ENCODE measurements at regions not wholly inside any gene's neighbourhood (a gene's known extent, or its start where the extent isn't known, plus 50 kb on each side); places are given as distances from the start of the nearest gene placed in this dataset.

DNA sequence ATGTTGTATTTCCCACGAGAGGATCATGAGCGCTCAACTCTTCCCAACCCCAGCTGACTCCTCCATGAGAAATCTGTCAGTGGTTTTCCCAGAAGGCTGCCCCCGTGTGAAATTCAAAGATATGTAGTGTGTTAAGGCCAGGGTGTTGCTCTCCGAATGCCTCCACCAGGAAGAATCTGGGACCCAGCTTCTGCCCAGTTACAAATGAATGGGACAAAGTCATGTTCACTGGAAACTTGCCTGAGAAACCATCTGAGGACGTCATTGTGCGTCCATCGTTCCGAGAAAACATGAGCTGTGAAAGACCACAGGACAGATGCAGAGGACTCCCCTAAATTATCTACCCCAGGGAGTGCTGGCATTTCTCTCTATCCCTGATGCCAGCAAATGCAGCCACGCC lies 86.0 kb downstream of the AIPL1 start:
- no peaks in the 10 kb centered on the region for H3K27me3 ChIP-seq (ENCODE audit: control insufficient read depth, insufficient read depth, low read length)
- no peaks in the 10 kb centered on the region for H3K4me1 ChIP-seq (ENCODE audit: control insufficient read depth, insufficient read depth, low read length)
- no CpG with 5 or more reads among the region's 9 CpGs for WGBS (ENCODE audit: insufficient coverage, insufficient read length)
- DNase-seq (ENCODE audit: low read depth, low spot score), result no peak
- no peaks in the 10 kb centered on the region for H3K9me3 ChIP-seq (ENCODE audit: control insufficient read depth, insufficient read depth, low read length)
- no peaks in the 10 kb centered on the region for H3K36me3 ChIP-seq (ENCODE audit: control insufficient read depth, insufficient read depth, low read length)
- H3K27ac ChIP-seq (ENCODE audit: low read length), result no peak overlapping the region
- no peak overlapping the region for H3K4me3 ChIP-seq (ENCODE audit: low read length)

DNA sequence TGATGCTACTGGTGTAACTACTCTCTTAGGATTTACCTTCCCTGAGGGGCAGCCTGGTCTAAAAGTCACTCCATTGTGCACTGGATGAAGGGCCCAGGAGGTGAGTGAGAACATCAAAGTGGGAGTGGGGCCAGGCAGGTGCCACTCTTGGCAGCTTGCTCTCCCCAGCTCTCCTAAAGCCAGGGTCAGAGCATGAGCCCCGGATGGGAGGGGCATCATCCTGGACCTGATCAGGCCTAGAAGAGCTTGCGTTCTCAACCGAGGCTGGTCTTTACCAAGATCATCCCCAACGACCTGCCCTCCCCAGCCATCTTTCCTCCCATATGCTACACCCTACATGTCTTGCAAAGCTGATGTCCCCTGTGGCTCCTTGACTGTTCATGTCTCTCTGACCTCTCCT lies 87.1 kb downstream of the AIPL1 start:
- WGBS (ENCODE audit: insufficient coverage, insufficient read length), result no CpG with 5 or more reads among the region's 4 CpGs
- DNase-seq (ENCODE audit: low read depth, low spot score), result no peak
- H3K4me3 ChIP-seq (ENCODE audit: low read length), result no peak overlapping the region
- H3K9me3 ChIP-seq (ENCODE audit: control insufficient read depth, insufficient read depth, low read length), result no peaks in the 10 kb centered on the region
- no peaks in the 10 kb centered on the region for H3K36me3 ChIP-seq (ENCODE audit: control insufficient read depth, insufficient read depth, low read length)
- no peaks in the 10 kb centered on the region; the same call in 1 of the 2 replicates for H3K27me3 ChIP-seq (ENCODE audit: control insufficient read depth, insufficient read depth, low read length)
- no peaks in the 10 kb centered on the region for H3K4me1 ChIP-seq (ENCODE audit: control insufficient read depth, insufficient read depth, low read length)
- H3K27ac ChIP-seq (ENCODE audit: low read length), result no peak overlapping the region

DNA sequence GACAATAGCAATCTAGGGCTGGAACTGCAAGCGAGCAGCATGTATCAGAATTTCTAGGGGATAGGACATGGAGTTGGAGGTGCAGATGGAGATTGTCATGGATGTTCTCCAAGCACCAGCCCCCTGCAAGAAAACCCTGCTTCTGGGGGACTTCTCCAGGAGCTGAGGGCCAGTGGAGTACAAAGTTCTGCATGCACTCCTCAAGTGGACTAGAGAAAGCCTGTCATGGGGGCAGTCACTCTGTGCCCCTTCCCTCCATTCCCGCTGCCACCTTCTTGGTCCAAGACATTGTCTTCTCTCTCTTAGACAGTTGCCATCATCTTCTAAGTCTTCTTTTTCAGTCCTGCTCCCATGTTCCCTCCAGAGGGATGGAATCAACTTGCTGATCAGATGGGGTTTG lies 87.9 kb downstream of the AIPL1 start:
- no peaks in the 10 kb centered on the region for H3K4me1 ChIP-seq (ENCODE audit: control insufficient read depth, insufficient read depth, low read length)
- no peaks in the 10 kb centered on the region for H3K9me3 ChIP-seq (ENCODE audit: control insufficient read depth, insufficient read depth, low read length)
- DNase-seq (ENCODE audit: low read depth, low spot score), result no peak
- no peak overlapping the region for H3K27ac ChIP-seq (ENCODE audit: low read length)
- no peaks in the 10 kb centered on the region for H3K36me3 ChIP-seq (ENCODE audit: control insufficient read depth, insufficient read depth, low read length)
- H3K4me3 ChIP-seq (ENCODE audit: low read length), result no peak overlapping the region
- H3K27me3 ChIP-seq (ENCODE audit: control insufficient read depth, insufficient read depth, low read length), result no peaks in the 10 kb centered on the region; the same call in 1 of the 2 replicates
- no CpG with 5 or more reads among the region's 2 CpGs for WGBS (ENCODE audit: insufficient coverage, insufficient read length)

DNA sequence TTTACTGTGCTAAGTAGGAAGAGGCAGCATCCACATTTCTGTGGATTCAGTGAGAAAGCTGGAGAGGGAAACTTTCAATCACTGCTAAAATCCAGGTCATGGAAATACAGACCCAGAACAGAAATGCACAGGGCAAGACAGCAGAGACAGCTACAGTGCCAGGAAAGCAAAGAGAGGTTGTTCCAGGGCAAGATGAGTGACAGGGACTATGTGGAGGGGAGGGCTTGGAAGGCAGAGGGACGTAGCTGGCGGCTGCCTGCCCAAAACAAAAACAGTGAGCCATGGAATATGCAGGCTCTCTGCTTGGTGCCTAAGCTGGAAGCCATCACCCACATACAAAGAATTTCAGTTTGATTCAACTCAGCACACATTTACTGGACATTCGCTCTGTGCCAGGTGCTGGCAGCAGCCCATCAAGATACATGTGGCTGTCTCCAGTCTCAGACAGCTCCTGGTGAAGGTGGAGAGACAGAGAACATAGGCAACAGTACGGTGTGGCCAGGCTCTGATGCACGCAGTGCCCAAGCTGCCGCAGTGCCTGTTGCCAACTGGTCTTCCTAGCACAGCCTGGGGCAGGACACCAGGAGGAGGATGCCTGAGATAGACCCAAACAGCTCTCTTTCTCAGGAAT lies 88.7 kb downstream of the AIPL1 start:
- no CpG with 5 or more reads among the region's 6 CpGs for WGBS (ENCODE audit: insufficient coverage, insufficient read length)
- no peaks in the 10 kb centered on the region; the same call in 1 of the 2 replicates for H3K27me3 ChIP-seq (ENCODE audit: control insufficient read depth, insufficient read depth, low read length)
- no peaks in the 10 kb centered on the region for H3K9me3 ChIP-seq (ENCODE audit: control insufficient read depth, insufficient read depth, low read length)
- no peak overlapping the region for H3K27ac ChIP-seq (ENCODE audit: low read length)
- DNase-seq (ENCODE audit: low read depth, low spot score), result no peak
- no peaks in the 10 kb centered on the region for H3K36me3 ChIP-seq (ENCODE audit: control insufficient read depth, insufficient read depth, low read length)
- no peaks in the 10 kb centered on the region for H3K4me1 ChIP-seq (ENCODE audit: control insufficient read depth, insufficient read depth, low read length)
- H3K4me3 ChIP-seq (ENCODE audit: low read length), result no peak overlapping the region

DNA sequence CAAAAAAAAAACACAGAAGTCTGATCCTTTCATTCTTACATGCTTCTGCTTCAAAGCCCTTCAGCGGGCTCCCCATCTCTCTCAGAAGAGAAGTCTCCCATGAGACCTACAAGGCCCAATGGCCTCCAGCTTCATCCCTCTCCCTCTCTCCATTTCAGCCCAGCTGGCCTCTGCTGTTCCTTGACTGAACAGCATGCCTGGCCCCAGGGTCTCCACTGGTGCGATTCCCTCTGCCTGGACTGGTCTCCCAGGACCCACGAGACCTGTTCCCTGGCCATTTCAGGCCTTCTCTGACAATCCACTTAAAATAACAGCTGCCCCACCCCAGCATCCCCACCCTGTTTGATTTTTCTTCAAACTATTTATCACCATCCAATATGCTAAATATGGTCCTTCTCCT lies 91.2 kb downstream of the AIPL1 start:
- Histone ChIP-seq H3K27me3 (ENCODE audit: control insufficient read depth, insufficient read depth, low read length) (no peaks in the 10 kb centered on the region; the same call in 1 of the 2 replicates), H3K9me3 (ENCODE audit: control insufficient read depth, insufficient read depth, low read length) (no peaks in the 10 kb centered on the region), H3K4me3 (ENCODE audit: low read length) (no peak overlapping the region), H3K4me1 (ENCODE audit: control insufficient read depth, insufficient read depth, low read length) (no peaks in the 10 kb centered on the region), H3K27ac (ENCODE audit: low read length) (no peak overlapping the region), H3K36me3 (ENCODE audit: control insufficient read depth, insufficient read depth, low read length) (no peaks in the 10 kb centered on the region)
- no CpG with 5 or more reads among the region's 3 CpGs for WGBS (ENCODE audit: insufficient coverage, insufficient read length)
- no peak for DNase-seq (ENCODE audit: low read depth, low spot score)

DNA sequence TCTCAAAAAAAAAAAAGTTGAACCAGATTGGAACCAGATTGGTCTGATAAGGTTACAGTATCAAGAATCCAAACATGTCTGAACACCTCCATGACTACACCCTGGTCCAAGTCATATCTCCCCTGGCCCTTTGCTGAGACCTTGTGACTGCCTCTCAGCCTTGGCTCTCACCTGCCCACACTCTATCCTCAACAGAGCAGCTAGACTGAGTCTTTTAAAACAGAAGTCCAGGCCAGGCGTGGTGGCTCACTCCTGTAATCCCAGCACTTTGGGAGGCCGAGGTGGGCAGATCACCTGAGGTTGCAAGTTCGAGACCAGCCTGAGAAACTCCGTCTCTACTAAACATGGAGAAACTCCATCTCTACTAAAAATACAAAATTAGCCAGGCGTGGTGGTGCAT lies 91.7 kb downstream of the AIPL1 start:
- Histone ChIP-seq H3K36me3 (ENCODE audit: control insufficient read depth, insufficient read depth, low read length) (no peaks in the 10 kb centered on the region), H3K27me3 (ENCODE audit: control insufficient read depth, insufficient read depth, low read length) (no peaks in the 10 kb centered on the region; the same call in 1 of the 2 replicates), H3K4me3 (ENCODE audit: low read length) (no peak overlapping the region), H3K4me1 (ENCODE audit: control insufficient read depth, insufficient read depth, low read length) (no peaks in the 10 kb centered on the region), H3K9me3 (ENCODE audit: control insufficient read depth, insufficient read depth, low read length) (no peaks in the 10 kb centered on the region), H3K27ac (ENCODE audit: low read length) (no peak overlapping the region)
- no peak for DNase-seq (ENCODE audit: low read depth, low spot score)
- no CpG with 5 or more reads among the region's 5 CpGs for WGBS (ENCODE audit: insufficient coverage, insufficient read length)

DNA sequence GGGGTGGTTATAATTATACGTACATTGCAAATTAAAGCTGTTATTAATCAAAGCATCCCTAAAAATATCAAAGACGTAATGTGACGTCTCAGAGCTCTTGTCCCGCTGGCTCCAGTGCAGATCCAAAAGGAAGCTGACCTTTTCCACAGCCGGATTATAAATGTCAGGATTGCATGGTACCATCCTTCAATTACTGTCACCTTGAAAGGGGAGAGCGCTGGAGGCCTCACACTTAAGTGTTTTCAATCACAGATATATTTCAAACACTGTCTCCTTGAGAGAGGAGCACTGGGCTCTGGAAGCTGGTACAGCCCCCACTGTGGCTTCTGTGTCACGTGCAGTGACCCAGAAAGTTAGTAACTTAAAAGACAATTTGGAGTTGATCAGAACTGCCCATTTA lies 94.2 kb downstream of the AIPL1 start:
- DNase-seq (ENCODE audit: low read depth, low spot score), result no peak
- H3K4me1 ChIP-seq (ENCODE audit: control insufficient read depth, insufficient read depth, low read length), result no peaks in the 10 kb centered on the region
- H3K27me3 ChIP-seq (ENCODE audit: control insufficient read depth, insufficient read depth, low read length), result no peaks in the 10 kb centered on the region; the same call in 1 of the 2 replicates
- no peak overlapping the region for H3K4me3 ChIP-seq (ENCODE audit: low read length)
- H3K36me3 ChIP-seq (ENCODE audit: control insufficient read depth, insufficient read depth, low read length), result no peaks in the 10 kb centered on the region
- H3K9me3 ChIP-seq (ENCODE audit: control insufficient read depth, insufficient read depth, low read length), result no peaks in the 10 kb centered on the region
- no CpG with 5 or more reads among the region's 7 CpGs for WGBS (ENCODE audit: insufficient coverage, insufficient read length)
- no peak overlapping the region for H3K27ac ChIP-seq (ENCODE audit: low read length)

DNA sequence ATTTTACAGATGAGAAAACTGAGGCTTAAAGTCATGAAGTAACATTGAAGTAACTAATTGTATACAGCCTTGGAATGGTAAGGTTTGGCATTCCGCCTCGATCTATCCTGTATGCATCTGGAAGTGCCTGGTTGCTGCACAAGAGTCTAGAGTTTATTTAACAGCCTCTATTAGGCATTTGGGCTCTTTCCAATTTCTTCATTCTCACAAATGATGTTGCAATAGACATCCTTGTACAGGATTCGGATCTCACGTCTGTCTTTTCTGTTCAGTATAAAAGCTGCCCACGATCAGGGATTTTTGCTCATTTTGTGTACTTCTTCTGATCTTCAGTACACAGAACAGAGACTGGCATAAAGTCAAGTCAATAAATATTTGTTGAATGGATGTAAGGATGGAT lies 100.5 kb downstream of the AIPL1 start:
- no peak for DNase-seq (ENCODE audit: low read depth, low spot score)
- WGBS (ENCODE audit: insufficient coverage, insufficient read length), result no CpG with 5 or more reads among the region's 5 CpGs

DNA sequence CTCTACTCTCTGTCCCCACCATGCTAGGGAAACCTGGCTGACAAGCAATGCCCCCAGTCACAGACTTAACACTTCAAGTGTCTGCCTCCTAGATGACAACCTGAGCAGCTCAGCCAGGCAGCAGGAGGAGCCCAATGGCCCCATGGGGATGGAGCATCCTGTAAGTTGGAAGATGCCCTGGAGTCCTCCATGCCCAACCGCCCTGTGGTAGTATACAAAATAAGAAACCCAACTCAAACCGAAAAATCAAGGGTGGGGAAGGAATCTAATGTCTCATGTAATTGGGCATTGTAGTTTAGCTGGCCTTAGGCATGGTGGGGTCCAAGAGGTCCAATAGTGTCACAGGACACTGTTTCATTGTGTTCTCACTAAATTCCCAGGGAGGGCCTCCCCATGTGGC lies 104.0 kb downstream of the AIPL1 start:
- Histone ChIP-seq H3K27ac (ENCODE audit: low read length) (no peak overlapping the region), H3K4me3 (ENCODE audit: low read length) (no peak overlapping the region), H3K4me1 (ENCODE audit: control insufficient read depth, insufficient read depth, low read length) (no peaks in the 10 kb centered on the region), H3K36me3 (ENCODE audit: control insufficient read depth, insufficient read depth, low read length) (no peaks in the 10 kb centered on the region), H3K27me3 (ENCODE audit: control insufficient read depth, insufficient read depth, low read length) (no peaks in the 10 kb centered on the region), H3K9me3 (ENCODE audit: control insufficient read depth, insufficient read depth, low read length) (no peaks in the 10 kb centered on the region)
- no CpG with 5 or more reads among the region's 2 CpGs for WGBS (ENCODE audit: insufficient coverage, insufficient read length)
- DNase-seq (ENCODE audit: low read depth, low spot score), result no peak

More for the DNA sequence above, 100.5 kb downstream of the AIPL1 start:
- Histone ChIP-seq H3K9me3 (ENCODE audit: control insufficient read depth, insufficient read depth, low read length) (no peaks in the 10 kb centered on the region), H3K4me1 (ENCODE audit: control insufficient read depth, insufficient read depth, low read length) (no peaks in the 10 kb centered on the region), H3K36me3 (ENCODE audit: control insufficient read depth, insufficient read depth, low read length) (no peaks in the 10 kb centered on the region), H3K27ac (ENCODE audit: low read length) (no peak overlapping the region), H3K4me3 (ENCODE audit: low read length) (no peak overlapping the region), H3K27me3 (ENCODE audit: control insufficient read depth, insufficient read depth, low read length) (no peaks in the 10 kb centered on the region)

DNA sequence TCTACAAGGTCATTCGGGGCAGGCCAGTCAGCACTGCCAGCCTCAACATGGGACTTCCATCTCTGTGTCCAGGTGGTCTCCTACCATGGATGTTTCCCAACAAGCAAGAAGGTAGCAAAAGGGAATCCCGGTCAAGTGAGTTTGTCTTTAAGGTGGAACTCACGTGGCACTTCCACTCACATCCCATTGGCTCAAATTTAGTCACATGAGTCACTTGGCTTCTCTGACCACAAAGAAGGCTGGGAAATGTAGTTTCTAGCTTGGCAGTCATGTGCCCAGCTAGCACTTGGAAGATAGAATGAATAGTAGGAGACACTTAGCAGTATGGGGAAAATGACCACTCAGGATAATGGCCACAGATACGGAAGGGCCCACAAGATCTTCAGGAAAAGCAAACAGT lies 106.6 kb downstream of the AIPL1 start:
- H3K27me3 ChIP-seq (ENCODE audit: control insufficient read depth, insufficient read depth, low read length), result no peaks in the 10 kb centered on the region
- no peaks in the 10 kb centered on the region for H3K36me3 ChIP-seq (ENCODE audit: control insufficient read depth, insufficient read depth, low read length)
- no peak overlapping the region for H3K27ac ChIP-seq (ENCODE audit: low read length)
- no peaks in the 10 kb centered on the region for H3K4me1 ChIP-seq (ENCODE audit: control insufficient read depth, insufficient read depth, low read length)
- no peak for DNase-seq (ENCODE audit: low read depth, low spot score)
- WGBS (ENCODE audit: insufficient coverage, insufficient read length), result no CpG with 5 or more reads among the region's 4 CpGs
- no peak overlapping the region for H3K4me3 ChIP-seq (ENCODE audit: low read length)
- H3K9me3 ChIP-seq (ENCODE audit: control insufficient read depth, insufficient read depth, low read length), result no peaks in the 10 kb centered on the region

DNA sequence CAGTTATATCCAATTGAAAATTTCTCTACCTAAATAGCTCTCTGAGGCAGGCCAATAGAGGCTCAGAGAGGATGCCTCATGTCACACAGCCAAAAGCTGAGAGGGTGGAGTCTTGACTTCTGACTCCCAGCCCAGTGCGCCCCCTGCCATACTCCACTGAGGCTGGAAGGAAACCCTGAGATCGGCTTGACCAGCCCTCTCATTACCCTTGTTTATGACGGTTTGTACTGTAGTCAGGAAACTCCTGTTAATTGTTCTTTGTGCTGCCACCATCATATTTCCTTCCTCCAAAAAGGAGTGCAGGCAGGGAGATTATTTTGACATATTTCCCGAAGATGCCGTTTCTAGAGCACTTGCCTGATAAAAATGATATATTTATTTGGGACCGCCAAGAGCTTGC lies 107.9 kb downstream of the AIPL1 start:
- no CpG with 5 or more reads among the region's 6 CpGs for WGBS (ENCODE audit: insufficient coverage, insufficient read length)
- Histone ChIP-seq H3K27me3 (ENCODE audit: control insufficient read depth, insufficient read depth, low read length) (no peaks in the 10 kb centered on the region), H3K36me3 (ENCODE audit: control insufficient read depth, insufficient read depth, low read length) (no peaks in the 10 kb centered on the region)

More for the DNA sequence above, 107.9 kb downstream of the AIPL1 start:
- Histone ChIP-seq H3K4me1 (ENCODE audit: control insufficient read depth, insufficient read depth, low read length) (no peaks in the 10 kb centered on the region), H3K4me3 (ENCODE audit: low read length) (no peak overlapping the region), H3K27ac (ENCODE audit: low read length) (no peak overlapping the region), H3K9me3 (ENCODE audit: control insufficient read depth, insufficient read depth, low read length) (no peaks in the 10 kb centered on the region)
- DNase-seq (ENCODE audit: low read depth, low spot score), result no peak
